HG02571 (cell line): ENCODE measurements at regions not wholly inside any gene's neighbourhood (a gene's known extent, or its start where the extent isn't known, plus 50 kb on each side); places are given as distances from the start of the nearest gene placed in this dataset.
"Not testable (repeated sequence)": the region's sequence is repeated elsewhere in the genome, so short reads cannot be mapped to it uniquely, and the experiment has no call there.

Experiments used
- ATAC-seq: cut with Tn5 transposase; IDR thresholded peaks from one replicate; pipeline ENCODE4 v1.9.1; 2021; ENCODE audit warnings: mild to moderate bottlenecking, moderate library complexity; ENCODE audit not compliant: unreplicated experiment

GRCh38 chr2:2773080-2773479 is 442.0 kb upstream of the MYT1L start:
- not testable (repeated sequence) for ATAC-seq

- ATAC-seq, result no peak
Measured at GRCh38 chr2:2771721-2772411, 440.8 kb upstream of the MYT1L start.

GRCh38 chr2:2769481-2770431 is 438.7 kb upstream of the MYT1L start:
- ATAC-seq, result no peak

- ATAC-seq, result no peak
Measured at GRCh38 chr2:2768476-2768875, 437.4 kb upstream of the MYT1L start.

GRCh38 chr2:2767837-2768236 is 436.8 kb upstream of the MYT1L start:
- ATAC-seq, result no peak

- ATAC-seq, result no peak
Measured at GRCh38 chr2:2765839-2766495, 434.9 kb upstream of the MYT1L start.

- ATAC-seq, result no peak
Measured at GRCh38 chr2:2765176-2765800, 434.2 kb upstream of the MYT1L start.

- ATAC-seq, result no peak
Measured at GRCh38 chr2:2764739-2765138, 433.7 kb upstream of the MYT1L start.

GRCh38 chr2:2764001-2764355 is 432.9 kb upstream of the MYT1L start:
- no peak for ATAC-seq

GRCh38 chr2:2763351-2764000 is 432.4 kb upstream of the MYT1L start:
- no peak for ATAC-seq

GRCh38 chr2:2762913-2763312 is 431.8 kb upstream of the MYT1L start:
- no peak for ATAC-seq

GRCh38 chr2:2762166-2762908 is 431.3 kb upstream of the MYT1L start:
- ATAC-seq, result no peak

GRCh38 chr2:2758793-2759367 is 427.8 kb upstream of the MYT1L start:
- ATAC-seq, result no peak

GRCh38 chr2:2757764-2758163 is 426.7 kb upstream of the MYT1L start:
- ATAC-seq, result no peak

GRCh38 chr2:2756886-2757285 is 425.8 kb upstream of the MYT1L start:
- no peak for ATAC-seq

GRCh38 chr2:2755990-2756389 is 424.9 kb upstream of the MYT1L start:
- no peak for ATAC-seq

GRCh38 chr2:2754940-2755339 is 423.9 kb upstream of the MYT1L start:
- ATAC-seq, result no peak

- no peak for ATAC-seq
Measured at GRCh38 chr2:2751715-2752315, 420.7 kb upstream of the MYT1L start.
